Activated CD8-positive, alpha-beta memory T cell treated with anti-CD3 and anti-CD28 coated beads, Interleukin-2, amount 50 U/mL, for 24 hours (primary cell): ENCODE measurements at regions not wholly inside any gene's neighbourhood (a gene's known extent, or its start where the extent isn't known, plus 50 kb on each side); places are given as distances from the start of the nearest gene placed in this dataset.
"Not testable (repeated sequence)": the region's sequence is repeated elsewhere in the genome, so short reads cannot be mapped to it uniquely, and the experiment has no call there.

ENCODE experiments used
- DNase-seq: peaks from one replicate; pipeline ENCODE4 v3.0.0-alpha.2; 2020; ENCODE audit errors: extremely low read depth

- DNase-seq, result no peak
These were observed 193.7 kb downstream of the OSTF1 start for GRCh38 chr9:75282047-75282446.

DNA sequence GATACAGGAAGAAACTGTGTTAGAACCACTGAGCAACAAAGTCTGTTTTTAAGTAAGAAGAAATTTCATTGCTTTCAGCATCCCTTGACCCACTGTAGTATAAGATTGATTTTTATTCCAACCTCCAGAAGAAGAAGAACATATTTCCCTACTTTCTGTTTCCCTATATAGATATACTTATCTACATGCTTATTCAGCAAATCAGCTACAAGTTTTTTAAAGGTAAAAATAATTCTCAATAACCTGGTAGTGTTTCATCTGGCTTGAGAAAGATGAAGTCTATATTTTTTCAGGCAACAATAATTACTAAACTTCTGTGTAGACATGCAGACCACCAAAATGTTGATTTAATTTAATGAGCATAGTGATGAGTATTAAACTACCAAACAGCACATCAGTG is 201.0 kb downstream of the OSTF1 start:
- no peak for DNase-seq

GRCh38 chr9:75299324-75299723 is 211.0 kb downstream of the OSTF1 start:
- no peak for DNase-seq

GRCh38 chr9:75333624-75334023 is 245.3 kb downstream of the OSTF1 start:
- DNase-seq, result no peak

- no peak for DNase-seq
These were observed 270.5 kb downstream of the OSTF1 start for GRCh38 chr9:75358846-75359245.

DNA sequence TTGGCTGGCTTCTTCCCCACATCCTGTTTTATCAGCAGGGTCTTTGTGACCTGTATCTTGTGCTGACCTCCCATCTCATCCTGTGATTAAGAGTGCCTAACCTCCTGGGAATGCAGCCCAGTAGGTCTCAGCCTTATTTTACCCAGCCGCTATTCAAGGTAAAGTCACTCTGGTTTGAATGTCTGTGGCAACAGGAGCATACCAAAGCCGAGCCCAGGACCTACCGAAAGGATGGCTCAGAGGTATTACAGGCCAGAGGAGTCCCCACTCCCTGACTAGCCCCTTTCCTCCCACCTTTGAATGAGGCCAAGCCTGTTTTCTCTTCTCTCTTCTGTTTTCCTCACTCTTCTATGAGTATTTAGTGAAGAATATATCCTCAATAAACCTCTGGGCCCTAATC is 271.3 kb downstream of the OSTF1 start:
- no peak for DNase-seq

GRCh38 chr9:75360252-75360651 is 271.9 kb downstream of the OSTF1 start:
- no peak for DNase-seq

DNA sequence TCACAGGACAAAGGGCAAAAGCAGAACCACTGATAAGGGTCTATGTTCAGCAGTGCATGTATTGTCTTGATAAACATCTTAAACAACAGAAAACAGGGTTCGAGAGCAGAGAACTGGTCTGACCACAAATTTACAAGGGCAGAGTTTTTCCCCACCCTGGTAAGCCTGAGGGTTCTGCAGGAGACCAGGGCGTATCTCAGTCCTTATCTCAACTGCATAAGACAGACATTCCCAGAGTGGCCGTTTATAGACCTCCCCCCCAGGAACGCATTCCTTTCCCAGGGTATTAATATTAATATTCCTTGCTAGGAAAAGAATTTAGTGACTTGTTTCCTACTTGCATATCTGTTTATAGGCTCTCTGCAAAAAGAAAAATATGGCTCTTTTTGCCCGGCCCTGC is 274.1 kb downstream of the OSTF1 start:
- DNase-seq, result not testable (repeated sequence)

- no peak for DNase-seq
These were observed 276.9 kb downstream of the OSTF1 start for GRCh38 chr9:75365196-75365595.

DNA sequence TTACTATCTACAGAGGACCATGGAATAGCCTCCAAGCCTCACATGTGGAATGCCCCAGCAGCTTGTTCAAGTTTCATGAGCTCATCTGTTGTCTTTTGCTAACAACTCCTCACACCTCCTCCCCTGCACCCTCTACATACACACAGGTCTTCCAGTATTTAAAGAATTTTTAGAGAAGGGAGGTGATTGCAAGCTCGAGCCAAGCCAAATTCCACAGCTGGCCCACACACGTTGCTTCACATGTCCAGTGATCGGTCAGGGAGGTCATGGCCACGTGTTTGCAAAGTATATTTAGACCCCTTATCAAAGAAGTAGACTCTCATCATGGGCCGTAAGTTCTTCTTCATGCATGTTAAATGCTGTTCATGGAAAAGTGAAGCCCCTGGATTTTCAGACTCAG is 281.7 kb downstream of the OSTF1 start:
- DNase-seq, result no peak

DNA sequence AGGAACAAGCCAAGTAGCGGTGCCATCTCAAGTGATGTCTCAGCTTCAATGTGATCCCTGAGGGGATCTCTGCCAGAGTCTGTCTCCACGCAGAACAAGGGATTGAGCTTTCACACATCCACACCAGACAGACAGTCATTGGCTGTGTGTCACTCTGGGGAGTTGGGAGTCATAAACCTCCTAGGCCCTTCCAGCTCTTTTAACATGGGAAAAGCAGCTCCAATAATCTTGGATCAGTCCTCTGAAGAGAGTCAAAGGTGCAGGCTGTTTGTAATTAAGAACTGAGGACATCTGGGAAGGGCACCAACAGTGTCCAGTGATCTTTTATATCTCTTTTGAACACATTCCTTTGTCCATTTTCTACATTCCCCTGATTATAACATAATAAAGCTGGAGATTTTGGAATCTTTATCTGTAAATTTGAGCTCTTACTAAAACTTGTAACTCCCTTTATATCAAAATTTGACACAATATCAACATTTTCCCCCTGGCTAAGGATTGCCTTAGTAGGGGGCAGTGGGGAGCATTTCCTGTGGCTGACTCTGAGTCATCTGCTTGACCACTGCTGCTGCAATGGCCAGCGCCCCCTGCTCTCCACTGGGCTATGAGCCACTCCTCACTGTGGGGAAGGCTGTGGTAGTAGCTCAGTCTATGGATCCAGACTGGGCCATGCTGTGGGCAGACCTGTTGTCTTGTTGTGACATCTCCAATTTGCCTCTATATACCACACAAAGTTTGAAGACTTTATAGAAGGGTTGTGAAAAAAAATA is 284.4 kb downstream of the OSTF1 start:
- DNase-seq, result no peak

- DNase-seq, result no peak
These were observed 288.5 kb downstream of the OSTF1 start for GRCh38 chr9:75376680-75377254.

GRCh38 chr9:75378036-75378435 is 289.7 kb downstream of the OSTF1 start:
- DNase-seq, result no peak

- DNase-seq, result no peak
These were observed 290.6 kb downstream of the OSTF1 start for GRCh38 chr9:75378926-75379325.

GRCh38 chr9:75382126-75382525 is 293.8 kb downstream of the OSTF1 start:
- DNase-seq, result no peak

DNA sequence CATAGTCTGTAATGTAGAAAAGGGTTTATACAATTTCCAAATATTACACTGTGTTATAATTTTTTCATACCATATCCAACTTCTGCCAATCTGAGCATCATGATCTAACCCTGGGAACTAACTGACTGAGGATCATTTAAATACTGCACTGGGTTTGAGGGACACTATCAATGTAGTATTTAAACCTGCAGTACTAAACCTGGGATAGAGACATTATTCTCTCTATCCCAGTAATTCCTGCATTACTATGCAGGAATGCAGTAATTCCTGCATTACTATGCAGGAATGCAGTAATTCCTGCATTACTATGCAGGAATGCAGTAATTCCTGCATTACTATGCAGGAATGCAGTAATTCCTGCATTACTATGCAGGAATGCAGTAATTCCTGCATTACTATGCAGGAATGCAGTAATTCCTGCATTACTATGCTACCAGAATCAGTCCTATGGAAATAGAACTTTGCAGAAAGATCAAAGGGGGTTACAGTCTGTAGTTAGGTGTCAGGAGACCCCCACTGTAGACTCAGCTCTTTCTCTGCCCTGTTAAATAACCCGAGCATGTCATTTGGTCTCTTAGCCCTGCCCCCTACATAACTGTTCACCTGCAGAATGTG is 295.2 kb downstream of the OSTF1 start:
- not testable (repeated sequence) for DNase-seq

DNA sequence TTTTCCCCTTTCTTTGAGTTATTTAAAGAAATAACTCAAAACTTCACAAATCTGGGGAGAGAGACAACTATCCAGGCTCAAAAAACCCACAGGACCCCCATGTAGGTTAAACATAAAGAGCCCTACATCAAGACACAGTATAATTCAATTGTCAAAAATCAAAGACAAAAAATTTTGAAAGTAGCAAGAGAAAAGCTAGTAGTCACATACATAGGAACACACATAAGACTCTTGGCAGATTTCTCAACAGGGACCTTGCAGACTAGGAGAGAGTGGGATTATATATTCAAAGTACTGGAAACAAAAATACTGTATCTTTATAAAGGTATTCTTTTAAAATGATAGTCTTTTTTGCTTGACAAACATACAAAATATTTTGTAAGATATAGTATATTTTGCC is 296.9 kb downstream of the OSTF1 start:
- DNase-seq, result no peak

GRCh38 chr9:75389101-75389500 is 300.8 kb downstream of the OSTF1 start:
- DNase-seq, result no peak

DNA sequence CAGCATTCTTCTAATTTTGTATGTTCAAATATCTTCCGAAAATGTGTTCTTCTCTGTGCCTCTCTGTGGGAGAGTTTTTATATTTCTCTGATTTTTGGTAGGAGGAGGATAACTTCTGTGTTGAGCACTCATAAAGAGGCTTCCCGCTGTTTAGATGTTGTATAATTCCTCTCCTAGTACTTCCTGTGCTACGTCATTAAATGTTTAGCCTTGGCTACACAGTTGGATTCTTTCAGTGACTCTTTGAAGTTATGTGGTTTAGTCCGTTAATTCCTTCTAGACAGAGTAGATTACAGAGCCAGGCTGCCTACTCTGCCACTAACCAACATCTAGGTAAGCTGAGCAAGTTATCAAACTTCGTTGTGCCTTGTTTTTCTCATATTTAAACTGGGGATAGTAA is 302.6 kb downstream of the OSTF1 start:
- no peak for DNase-seq

DNA sequence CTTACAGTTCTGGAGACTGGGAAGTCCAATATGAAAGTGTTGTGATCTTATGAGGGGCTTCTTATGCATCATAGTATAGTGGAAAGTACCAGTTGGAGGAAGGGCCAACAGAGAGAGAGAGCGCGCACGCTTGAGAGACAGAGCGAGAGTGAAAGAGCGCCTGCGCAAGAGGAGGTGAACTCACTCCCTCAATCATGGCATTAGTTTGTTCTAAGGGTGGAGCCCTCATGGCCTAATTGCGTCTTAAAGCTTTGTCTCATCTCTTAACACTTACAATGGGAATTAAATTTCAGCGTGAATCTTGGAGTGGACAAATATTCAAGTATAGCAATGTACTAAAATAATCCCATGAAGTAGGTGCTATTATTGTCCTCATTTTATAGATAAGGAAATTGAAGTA is 303.2 kb downstream of the OSTF1 start:
- no peak for DNase-seq

DNA sequence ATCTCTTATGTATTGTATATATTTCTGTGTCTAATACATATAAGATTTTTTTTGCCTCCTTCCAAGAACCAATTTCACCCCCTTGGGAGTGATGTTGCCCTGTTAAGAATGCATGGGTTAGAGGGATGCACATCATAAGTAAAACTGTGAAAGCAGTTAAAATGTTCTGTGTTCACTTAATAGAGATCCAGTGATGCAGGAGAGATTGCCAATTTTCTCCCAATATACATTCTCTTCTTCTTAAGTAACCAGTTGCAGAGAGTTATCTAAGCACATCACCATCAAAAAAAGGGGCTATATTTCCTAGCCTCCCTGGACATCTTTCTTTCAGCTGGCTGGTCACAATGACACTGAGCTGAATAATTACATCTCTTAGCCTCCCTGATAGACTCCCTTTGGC is 307.0 kb downstream of the OSTF1 start:
- no peak for DNase-seq

GRCh38 chr9:75397836-75398235 is 309.5 kb downstream of the OSTF1 start:
- DNase-seq, result no peak

- DNase-seq, result no peak
These were observed 320.1 kb downstream of the OSTF1 start for GRCh38 chr9:75408391-75408790.
